Astrocyte (in vitro differentiated cells and primary cell): ENCODE measurements at regions not wholly inside any gene's neighbourhood (a gene's known extent, or its start where the extent isn't known, plus 50 kb on each side); places are given as distances from the start of the nearest gene placed in this dataset.

Experiments
- DNase-seq: peaks from one replicate; pipeline ENCODE4 v3.0.0-alpha.2; 2010; ENCODE audit warnings: low read depth
- FAIRE-seq: peaks from 2 replicates; lab custom pipeline; 2011; peaks lifted over from hg19 to GRCh38; lab: Jason Lieb, UNC
- H2AFZ ChIP-seq: 2 replicates; pipeline ENCODE4 v1.6.0; 2012; ENCODE audit warnings: low read depth, low read length, inconsistent platforms
- H3K27ac ChIP-seq: 2 replicates; pipeline ENCODE4 v1.5.1; 2011; ENCODE audit warnings: low read depth, low read length, inconsistent platforms
- H3K27me3 ChIP-seq: 2 replicates; pipeline ENCODE4 v1.6.0; 2011; ENCODE audit warnings: low read length, inconsistent platforms; ENCODE audit not compliant: insufficient read depth
- H3K36me3 ChIP-seq: 2 replicates; pipeline ENCODE4 v1.5.1; 2011; ENCODE audit warnings: low read length, inconsistent platforms; ENCODE audit not compliant: insufficient read depth
- H3K4me1 ChIP-seq: 2 replicates; pipeline ENCODE4 v1.5.1; 2011; ENCODE audit warnings: low read length, inconsistent platforms; ENCODE audit not compliant: insufficient read depth
- H3K4me2 ChIP-seq: 2 replicates; pipeline ENCODE4 v1.6.0; 2012; ENCODE audit warnings: low read length, inconsistent platforms
- H3K4me3 ChIP-seq: 2 replicates; pipeline ENCODE4 v1.5.1; 2011; ENCODE audit warnings: low read depth, mild to moderate bottlenecking, low read length, inconsistent platforms; ENCODE audit not compliant: insufficient read depth
- H3K79me2 ChIP-seq: 2 replicates; pipeline ENCODE4 v1.6.0; 2012; ENCODE audit warnings: mild to moderate bottlenecking, low read length, inconsistent platforms; ENCODE audit not compliant: insufficient read depth
- H3K9ac ChIP-seq: 2 replicates; pipeline ENCODE4 v1.6.0; 2012; ENCODE audit warnings: mild to moderate bottlenecking, low read length, inconsistent platforms
- H3K9me3 ChIP-seq: 2 replicates; pipeline ENCODE4 v1.5.1; 2012; ENCODE audit warnings: low read depth, mild to moderate bottlenecking, low read length, inconsistent platforms; ENCODE audit not compliant: insufficient read depth
- H4K20me1 ChIP-seq: 2 replicates; pipeline ENCODE4 v1.6.0; 2012; ENCODE audit warnings: low read length, inconsistent platforms; ENCODE audit not compliant: insufficient read depth
- H3K27ac Mint-ChIP-seq: one replicate; pipeline ENCODE4 v1.8.0; 2021; ENCODE audit warnings: mild to moderate bottlenecking, mixed read lengths; ENCODE audit not compliant: unreplicated experiment
- H3K27me3 Mint-ChIP-seq: one replicate; pipeline ENCODE4 v1.8.0; 2021; ENCODE audit warnings: low read depth, mixed read lengths; ENCODE audit not compliant: unreplicated experiment
- H3K36me3 Mint-ChIP-seq: one replicate; pipeline ENCODE4 v1.8.0; 2021; ENCODE audit warnings: low read depth, mixed read lengths; ENCODE audit not compliant: unreplicated experiment
- H3K4me1 Mint-ChIP-seq: one replicate; pipeline ENCODE4 v1.8.0; 2021; ENCODE audit warnings: low read depth, mixed read lengths; ENCODE audit not compliant: unreplicated experiment
- H3K4me3 Mint-ChIP-seq: one replicate; pipeline ENCODE4 v1.8.0; 2021; ENCODE audit warnings: mild to moderate bottlenecking, moderate library complexity, mixed read lengths; ENCODE audit not compliant: unreplicated experiment
- H3K9me3 Mint-ChIP-seq: one replicate; pipeline ENCODE4 v1.8.0; 2021; ENCODE audit warnings: mild to moderate bottlenecking, mixed read lengths; ENCODE audit not compliant: unreplicated experiment
- CTCF ChIP-seq: IDR thresholded peaks from 2 replicates; pipeline ENCODE4 v1.5.1; 2011; ENCODE audit warnings: low read depth, mild to moderate bottlenecking, inconsistent platforms, low read length, moderate library complexity; ENCODE audit not compliant: insufficient read depth
- EZH2 ChIP-seq: IDR thresholded peaks from 2 replicates; pipeline ENCODE4 v1.6.1; 2012; ENCODE audit warnings: mild to moderate bottlenecking, low read length, inconsistent platforms; ENCODE audit not compliant: insufficient read depth

GRCh38 chr13:89752394-89752793 is 1595.1 kb upstream of the MIR17HG start:
- Histone ChIP-seq H3K36me3 (no peaks in the 10 kb centered on the region), H3K9ac (no peak overlapping the region), H3K79me2 (no peaks in the 10 kb centered on the region), H2AFZ (no peak overlapping the region), H3K4me2 (no peak overlapping the region), H3K4me3 (no peak overlapping the region), H3K27me3 (no peaks in the 10 kb centered on the region), H3K9me3 (no peaks in the 10 kb centered on the region), H3K27ac (no peak overlapping the region), H4K20me1 (no peaks in the 10 kb centered on the region), H3K4me1 (peaks cover 2% of the 10 kb centered on the region)
- Mint-ChIP-seq H3K27me3 (no peaks in the 10 kb centered on the region), H3K4me3 (no peak overlapping the region), H3K9me3 (no peaks in the 10 kb centered on the region), H3K4me1 (peaks cover 4% of the 10 kb centered on the region), H3K36me3 (no peaks in the 10 kb centered on the region), H3K27ac (no peak overlapping the region)
- FAIRE-seq (no peak), DNase-seq (no peak)
- no peak for TF ChIP-seq EZH2
- no peak for TF ChIP-seq CTCF

- Histone ChIP-seq H3K27me3 (no peaks in the 10 kb centered on the region), H3K4me2 (no peak overlapping the region), H3K4me3 (no peak overlapping the region), H2AFZ (no peak overlapping the region), H4K20me1 (no peaks in the 10 kb centered on the region), H3K4me1 (no peaks in the 10 kb centered on the region), H3K27ac (no peak overlapping the region), H3K36me3 (no peaks in the 10 kb centered on the region), H3K9ac (no peak overlapping the region), H3K79me2 (no peaks in the 10 kb centered on the region), H3K9me3 (no peaks in the 10 kb centered on the region)
- FAIRE-seq (no peak), DNase-seq (no peak)
- TF ChIP-seq EZH2 (no peak), CTCF (no peak)
- H3K27me3 Mint-ChIP-seq, result no peaks in the 10 kb centered on the region
- no peak overlapping the region for H3K4me3 Mint-ChIP-seq
- no peak overlapping the region for H3K27ac Mint-ChIP-seq
- no peaks in the 10 kb centered on the region for H3K4me1 Mint-ChIP-seq
- H3K36me3 Mint-ChIP-seq, result no peaks in the 10 kb centered on the region
- H3K9me3 Mint-ChIP-seq, result no peaks in the 10 kb centered on the region
Measured at GRCh38 chr13:89755729-89756492, 1591.6 kb upstream of the MIR17HG start.

- H3K4me1 Mint-ChIP-seq, result no peaks in the 10 kb centered on the region
- no peak overlapping the region for H3K4me3 Mint-ChIP-seq
- no peaks in the 10 kb centered on the region for H3K36me3 Mint-ChIP-seq
- Histone ChIP-seq H2AFZ (no peak overlapping the region), H3K4me2 (no peak overlapping the region), H3K9ac (no peak overlapping the region), H3K9me3 (no peaks in the 10 kb centered on the region), H4K20me1 (no peaks in the 10 kb centered on the region), H3K79me2 (no peaks in the 10 kb centered on the region), H3K27me3 (no peaks in the 10 kb centered on the region), H3K27ac (no peak overlapping the region), H3K36me3 (no peaks in the 10 kb centered on the region), H3K4me1 (peaks cover 4% of the 10 kb centered on the region), H3K4me3 (no peak overlapping the region)
- no peak for TF ChIP-seq CTCF
- no peak for TF ChIP-seq EZH2
- H3K27me3 Mint-ChIP-seq, result no peaks in the 10 kb centered on the region
- FAIRE-seq, result no peak
- peak; percentile 40 for DNase-seq
- H3K9me3 Mint-ChIP-seq, result no peaks in the 10 kb centered on the region
- H3K27ac Mint-ChIP-seq, result no peak overlapping the region
Measured at GRCh38 chr13:89763005-89763404, 1584.5 kb upstream of the MIR17HG start.
